Testis (tissue), 2 donors: ENCODE measurements at regions not wholly inside any gene's neighbourhood (a gene's known extent, or its start where the extent isn't known, plus 50 kb on each side); places are given as distances from the start of the nearest gene placed in this dataset.

Source experiments
- CTCF ChIP-seq, 3 experiments: fragments of 450-650 bp in 2 of 3; fragments of 200-600 bp in 1 of 3; sonication (generic) in 1 of 3; IDR thresholded peaks; one replicate each; pipeline ENCODE4 v1.5.1; 2016 to 2019; ENCODE audit warnings: antibody characterized with exemption in 3 of 3, mild to moderate bottlenecking in 2 of 3, moderate library complexity in 1 of 3
- POLR2A ChIP-seq: fragments of 450-650 bp; IDR thresholded peaks from one replicate; pipeline ENCODE4 v1.6.1; 2017; ENCODE audit warnings: antibody characterized with exemption, mild to moderate bottlenecking, moderate library complexity

- no peak for TF ChIP-seq CTCF (IDR thresholded peaks at IDR 0.05)
- TF ChIP-seq POLR2A = no peak
These were observed 1069.6 kb upstream of the B3GALT2 start for GRCh38 chr1:194256010-194256409.
